DMS79 (cell line): ENCODE measurements at regions not wholly inside any gene's neighbourhood (a gene's known extent, or its start where the extent isn't known, plus 50 kb on each side); places are given as distances from the start of the nearest gene placed in this dataset.
A peak's percentile ranks its signal among the peaks of the same experiment; 100 is the strongest.

Experiments used
- DNase-seq: peaks from one replicate; lab custom pipeline; 2025; lab: John Stamatoyannopoulos, UW

GRCh38 chr3:40593351-40593750 lies 68.6 kb downstream of the ZNF621 start:
- DNase-seq = no peak

- no peak for DNase-seq
These were observed 72.7 kb downstream of the ZNF621 start for GRCh38 chr3:40597441-40597840.

- no peak for DNase-seq
These were observed 73.6 kb downstream of the ZNF621 start for GRCh38 chr3:40598338-40598737.

- DNase-seq = no peak
These were observed 74.2 kb downstream of the ZNF621 start for GRCh38 chr3:40598962-40599361.

- no peak for DNase-seq
These were observed 78.1 kb downstream of the ZNF621 start for GRCh38 chr3:40602778-40603385.

GRCh38 chr3:40605960-40606359 lies 81.2 kb downstream of the ZNF621 start:
- DNase-seq = no peak

GRCh38 chr3:40608091-40608490 lies 83.3 kb downstream of the ZNF621 start:
- DNase-seq = no peak

GRCh38 chr3:40613306-40613705 lies 88.5 kb downstream of the ZNF621 start:
- no peak for DNase-seq

GRCh38 chr3:40615110-40615915 lies 90.6 kb downstream of the ZNF621 start:
- DNase-seq = no peak

GRCh38 chr3:40615918-40616819 lies 91.4 kb downstream of the ZNF621 start:
- DNase-seq = peak; percentile 71

GRCh38 chr3:40617084-40617483 lies 92.3 kb downstream of the ZNF621 start:
- no peak for DNase-seq

- DNase-seq = no peak
These were observed 93.4 kb downstream of the ZNF621 start for GRCh38 chr3:40618158-40618557.

- no peak for DNase-seq
These were observed 95.4 kb downstream of the ZNF621 start for GRCh38 chr3:40620151-40620550.

GRCh38 chr3:40621252-40621651 lies 96.5 kb downstream of the ZNF621 start:
- DNase-seq = no peak

- no peak for DNase-seq
These were observed 98.8 kb downstream of the ZNF621 start for GRCh38 chr3:40623567-40623966.

- no peak for DNase-seq
These were observed 99.5 kb downstream of the ZNF621 start for GRCh38 chr3:40624189-40624769.

- DNase-seq = no peak
These were observed 102.3 kb downstream of the ZNF621 start for GRCh38 chr3:40627095-40627494.

- DNase-seq = no peak
These were observed 104.2 kb downstream of the ZNF621 start for GRCh38 chr3:40628984-40629383.

- DNase-seq = no peak
These were observed 106.7 kb downstream of the ZNF621 start for GRCh38 chr3:40631341-40631995.

- DNase-seq = no peak
These were observed 113.1 kb downstream of the ZNF621 start for GRCh38 chr3:40637906-40638305.

GRCh38 chr3:40639006-40639405 lies 114.2 kb downstream of the ZNF621 start:
- DNase-seq = no peak

- no peak for DNase-seq
These were observed 118.1 kb downstream of the ZNF621 start for GRCh38 chr3:40642812-40643211.
